ENCODE measurements at regions not wholly inside any gene's neighbourhood (a gene's known extent, or its start where the extent isn't known, plus 50 kb on each side); places are given as distances from the start of the nearest gene placed in this dataset.

DNA sequence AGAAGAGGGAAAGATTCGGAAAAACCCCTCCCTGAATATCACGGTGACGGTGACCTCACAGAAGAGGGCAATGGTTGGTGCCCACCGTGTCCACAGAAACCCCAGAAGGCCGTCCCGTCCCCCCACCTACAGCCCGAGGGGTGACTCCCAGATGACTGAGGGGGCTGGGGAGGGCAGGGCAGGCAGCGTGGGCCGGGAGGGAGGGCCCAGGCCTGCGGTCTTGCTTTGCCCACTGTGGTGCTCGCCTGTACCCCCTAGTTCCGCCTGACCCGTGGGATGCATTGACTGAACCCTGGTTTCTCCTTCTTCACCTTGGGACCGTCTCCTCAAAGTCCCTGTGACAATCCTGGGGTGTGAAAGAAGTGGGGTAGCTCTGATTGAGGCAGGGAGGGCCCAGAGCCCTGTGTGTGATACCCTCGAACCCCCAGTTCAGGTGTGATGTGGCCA lies 526.7 kb downstream of the BRD1 start:
- no peak overlapping the region for H3K4me3 ChIP-seq (ENCODE audit: low read depth, low read length)
- no peak for TF ChIP-seq CTCF (conservative IDR thresholded peaks at IDR 0.05; ENCODE audit: low read depth, low read length)
- no peak for DNase-seq (ENCODE audit: low read depth)

DNA sequence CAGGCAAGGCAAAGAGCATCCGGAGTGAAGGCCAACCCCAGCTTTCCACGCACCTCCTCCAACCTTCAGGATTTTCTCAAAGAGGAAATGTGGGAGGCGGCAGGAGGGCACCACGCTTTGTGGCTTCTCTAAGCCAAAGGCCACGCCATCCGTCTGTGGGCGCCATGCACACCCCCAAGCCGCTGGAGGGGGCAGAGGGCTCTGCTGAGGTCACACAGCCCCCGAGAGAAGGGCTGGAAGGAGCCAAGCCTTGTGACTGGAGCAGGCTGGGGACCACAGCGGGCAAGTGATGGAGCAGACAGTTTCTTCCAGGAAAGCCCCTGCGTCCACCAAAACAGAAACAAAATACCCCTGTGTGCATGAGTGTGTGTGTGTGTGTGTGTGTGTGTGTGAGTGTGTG lies 527.4 kb downstream of the BRD1 start:
- TF ChIP-seq CTCF (conservative IDR thresholded peaks at IDR 0.05; ENCODE audit: low read depth, low read length): no peak
- DNase-seq (ENCODE audit: low read depth): no peak
- no peak overlapping the region for H3K4me3 ChIP-seq (ENCODE audit: low read depth, low read length)

- TF ChIP-seq CTCF (conservative IDR thresholded peaks at IDR 0.05; ENCODE audit: low read depth, low read length): no peak
- no peak for DNase-seq (ENCODE audit: low read depth)
- H3K4me3 ChIP-seq (ENCODE audit: low read depth, low read length): no peak overlapping the region
Measured at GRCh38 chr22:49299821-49300231, 527.8 kb downstream of the BRD1 start.

DNA sequence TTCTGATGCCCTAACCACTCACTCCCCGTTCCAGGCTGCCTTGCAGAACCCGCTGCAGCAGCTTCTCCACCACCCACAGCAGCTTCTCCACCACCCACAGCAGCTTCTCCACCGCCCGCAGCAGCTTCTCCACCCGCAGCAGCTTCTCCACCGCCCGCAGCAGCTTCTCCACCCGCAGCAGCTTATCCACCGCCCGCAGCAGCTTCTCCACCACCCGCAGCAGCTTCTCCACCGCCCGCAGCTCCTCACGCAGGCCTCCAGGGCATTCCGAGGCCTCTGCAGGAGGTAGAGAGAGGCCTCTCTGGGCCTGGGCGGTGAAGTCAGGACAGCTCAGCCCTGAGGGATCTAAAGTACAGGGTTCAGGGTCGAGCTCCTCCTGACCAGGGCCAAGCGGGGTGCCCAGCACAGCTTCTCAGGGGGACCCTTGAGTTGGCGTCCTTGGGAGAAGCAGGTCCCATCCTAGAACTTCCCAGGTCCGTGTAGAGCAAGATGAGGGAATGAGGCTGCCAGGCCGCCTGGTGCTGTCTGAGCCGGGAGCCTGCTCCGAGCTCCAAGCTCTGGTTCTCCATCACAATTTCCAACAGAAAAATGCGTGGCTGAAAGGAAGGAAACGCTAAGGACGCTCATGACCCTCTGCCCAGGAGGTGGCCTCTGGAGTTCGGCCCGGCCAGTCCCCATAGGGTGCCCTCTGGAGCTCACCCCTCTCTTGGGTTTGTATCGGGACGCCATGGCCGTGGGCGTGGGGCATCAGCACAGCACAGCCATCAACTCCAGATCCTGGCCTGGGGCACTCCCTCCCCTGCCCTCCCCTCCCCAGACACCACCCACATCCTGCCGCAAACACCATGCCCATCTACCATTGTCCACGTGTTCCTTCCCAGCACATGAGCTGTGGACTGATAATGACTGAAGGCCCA lies 528.6 kb downstream of the BRD1 start:
- no peak for DNase-seq (ENCODE audit: low read depth)
- H3K4me3 ChIP-seq (ENCODE audit: low read depth, low read length): no peak overlapping the region
- no peak for TF ChIP-seq CTCF (conservative IDR thresholded peaks at IDR 0.05; ENCODE audit: low read depth, low read length)

GRCh38 chr22:49297871-49298721 lies 529.6 kb downstream of the BRD1 start:
- DNase-seq (ENCODE audit: low read depth): no peak
- H3K4me3 ChIP-seq (ENCODE audit: low read depth, low read length): no peak overlapping the region
- TF ChIP-seq CTCF (conservative IDR thresholded peaks at IDR 0.05; ENCODE audit: low read depth, low read length): no peak

DNA sequence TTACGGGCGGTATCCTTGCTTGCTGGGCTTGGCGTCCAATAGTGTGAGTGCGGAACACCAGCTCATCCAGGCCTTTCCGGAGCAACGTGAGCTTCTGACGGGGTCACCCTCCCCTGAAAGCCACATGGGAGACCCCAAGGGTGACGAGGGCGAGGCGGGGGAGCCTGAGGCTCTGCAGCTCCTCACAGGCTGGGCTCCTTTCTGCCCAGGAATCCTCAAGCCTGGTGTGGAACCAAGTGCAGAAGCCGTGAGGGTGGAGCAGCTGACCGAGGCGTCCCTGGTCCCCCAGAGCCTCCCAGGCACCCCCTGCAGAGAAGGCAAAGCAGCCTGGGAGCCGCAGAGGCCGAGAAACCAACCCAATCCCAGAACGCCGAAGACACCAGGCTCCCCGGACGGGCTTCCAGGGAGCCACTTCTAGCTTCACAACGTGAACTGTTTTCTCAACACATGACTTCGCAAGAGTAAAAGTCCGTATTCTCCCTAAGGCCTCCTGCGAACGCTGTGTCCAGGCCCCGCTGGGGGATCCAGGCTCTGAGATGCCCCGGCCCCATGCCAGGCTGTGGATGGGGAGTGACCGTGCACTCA lies 530.3 kb downstream of the BRD1 start:
- no peak for DNase-seq (ENCODE audit: low read depth)

More for the DNA sequence above, 530.3 kb downstream of the BRD1 start:
- TF ChIP-seq CTCF (conservative IDR thresholded peaks at IDR 0.05; ENCODE audit: low read depth, low read length): no peak
- H3K4me3 ChIP-seq (ENCODE audit: low read depth, low read length): no peak overlapping the region
